ENCODE measurements at regions not wholly inside any gene's neighbourhood (a gene's known extent, or its start where the extent isn't known, plus 50 kb on each side); places are given as distances from the start of the nearest gene placed in this dataset.

GRCh38 chr18:40365526-40365925 lies 1589.5 kb upstream of the PIK3C3 start (continued):
- TF ChIP-seq CHD7 (IDR thresholded peaks at IDR 0.05; ENCODE audit: insufficient replicate concordance, low read length) (no peak), SUZ12 (IDR thresholded peaks at IDR 0.05; ENCODE audit: low read length) (no peak), NRF1 (IDR thresholded peaks at IDR 0.05; ENCODE audit: low read depth, low read length) (no peak), EP300 (IDR thresholded peaks at IDR 0.05; ENCODE audit: borderline replicate concordance in 1 of 2, low read depth in 2 of 2, low read length in 2 of 2) (no peak), MAFK (IDR thresholded peaks at IDR 0.05; ENCODE audit: low read depth, low read length) (no peak), SP4 (IDR thresholded peaks at IDR 0.05; ENCODE audit: low read length) (no peak)

Measured in H1 (cell line).